Astrocyte of the cerebellum (primary cell): ENCODE measurements at regions not wholly inside any gene's neighbourhood (a gene's known extent, or its start where the extent isn't known, plus 50 kb on each side); places are given as distances from the start of the nearest gene placed in this dataset.

ENCODE experiments used
- DNase-seq: peaks from one replicate; pipeline ENCODE4 v3.0.0-alpha.2; 2011; ENCODE audit warnings: low read depth
- H3K4me3 ChIP-seq: 2 replicates; pipeline ENCODE4 v1.5.1; 2011; ENCODE audit warnings: mild to moderate bottlenecking, low read depth, low read length, moderate library complexity
- in situ Hi-C: cut with HindIII; loops from 2 replicates; pipeline ENCODE4 v1.10.0; 2017; ENCODE audit warnings: low sequenced_read_pairs
- TF ChIP-seq, protein P1 (sequence below): IDR thresholded peaks from 2 replicates; pipeline ENCODE4 v1.5.1; 2012; ENCODE audit warnings: low read length, low read depth, moderate library complexity, mild to moderate bottlenecking; ENCODE audit errors: missing control alignments

DNA sequence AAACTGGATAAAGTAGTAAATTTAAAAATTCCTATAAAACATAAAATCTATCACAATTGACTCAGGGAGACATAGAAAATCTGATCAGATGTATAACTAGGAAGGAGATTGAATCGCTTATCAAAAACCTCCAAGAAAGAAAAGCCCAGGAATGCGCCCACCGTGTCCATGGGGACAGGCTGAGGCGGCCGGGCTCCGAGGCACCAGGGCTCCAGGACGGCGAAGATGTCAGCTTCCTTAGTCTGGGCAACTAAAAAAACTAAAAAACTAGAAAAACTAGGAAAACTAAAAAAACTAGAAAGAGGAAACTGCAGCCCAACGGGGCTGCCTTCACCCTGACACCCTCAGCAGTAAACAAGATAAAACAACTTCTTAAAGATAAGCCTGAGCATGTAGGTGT is 229.0 kb upstream of the RAB4A start:
- in situ Hi-C loops = loop anchor here (5.0 kb wide), 1 partner anchor 165 kb away; no protein-coding TSS in a partner anchor
- H3K4me3 ChIP-seq = no peak overlapping the region
- DNase-seq = no peak
- TF ChIP-seq, protein P1, sequence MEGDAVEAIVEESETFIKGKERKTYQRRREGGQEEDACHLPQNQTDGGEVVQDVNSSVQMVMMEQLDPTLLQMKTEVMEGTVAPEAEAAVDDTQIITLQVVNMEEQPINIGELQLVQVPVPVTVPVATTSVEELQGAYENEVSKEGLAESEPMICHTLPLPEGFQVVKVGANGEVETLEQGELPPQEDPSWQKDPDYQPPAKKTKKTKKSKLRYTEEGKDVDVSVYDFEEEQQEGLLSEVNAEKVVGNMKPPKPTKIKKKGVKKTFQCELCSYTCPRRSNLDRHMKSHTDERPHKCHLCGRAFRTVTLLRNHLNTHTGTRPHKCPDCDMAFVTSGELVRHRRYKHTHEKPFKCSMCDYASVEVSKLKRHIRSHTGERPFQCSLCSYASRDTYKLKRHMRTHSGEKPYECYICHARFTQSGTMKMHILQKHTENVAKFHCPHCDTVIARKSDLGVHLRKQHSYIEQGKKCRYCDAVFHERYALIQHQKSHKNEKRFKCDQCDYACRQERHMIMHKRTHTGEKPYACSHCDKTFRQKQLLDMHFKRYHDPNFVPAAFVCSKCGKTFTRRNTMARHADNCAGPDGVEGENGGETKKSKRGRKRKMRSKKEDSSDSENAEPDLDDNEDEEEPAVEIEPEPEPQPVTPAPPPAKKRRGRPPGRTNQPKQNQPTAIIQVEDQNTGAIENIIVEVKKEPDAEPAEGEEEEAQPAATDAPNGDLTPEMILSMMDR = no peak

DNA sequence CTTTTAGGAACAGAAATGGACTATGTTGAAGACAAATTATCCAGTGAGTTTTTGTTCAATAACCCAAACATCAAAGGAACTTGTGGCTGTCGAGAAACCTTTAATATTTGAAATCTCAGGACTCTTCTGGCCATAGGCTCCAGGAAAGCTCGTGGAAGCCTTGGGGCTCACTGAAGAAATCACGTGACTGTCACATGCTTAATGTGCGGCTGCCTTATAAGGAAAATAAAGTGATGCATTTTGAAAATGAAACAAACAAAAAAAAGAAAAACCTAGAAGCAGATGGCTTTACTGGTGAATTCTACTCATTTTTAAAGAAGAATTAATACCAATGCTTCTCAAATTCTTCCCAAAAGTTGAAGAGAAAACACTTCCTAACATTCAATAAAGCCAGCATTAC is 228.4 kb upstream of the RAB4A start:
- no peak for DNase-seq
- TF ChIP-seq, protein P1 = no peak
- in situ Hi-C loops = loop anchor here (5.0 kb wide), 1 partner anchor 165 kb away; no protein-coding TSS in a partner anchor
- no peak overlapping the region for H3K4me3 ChIP-seq

DNA sequence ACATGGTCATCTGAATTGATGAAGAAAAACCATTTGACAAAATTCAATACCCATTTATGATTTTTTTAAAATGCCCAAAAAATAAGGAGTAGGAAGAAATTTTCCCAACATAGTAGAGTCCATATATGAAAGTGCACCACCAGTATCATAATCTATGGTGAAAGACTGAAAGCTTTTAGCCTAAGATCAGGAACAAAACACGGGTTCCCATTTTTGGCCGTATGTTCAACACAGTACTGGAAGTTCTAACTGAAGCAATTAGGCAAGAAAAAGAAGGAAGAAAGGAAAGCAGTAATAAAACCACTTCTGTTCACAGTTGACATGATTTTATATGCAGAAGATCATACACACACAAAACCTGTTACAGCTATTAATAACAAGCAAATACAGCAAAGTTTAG is 227.8 kb upstream of the RAB4A start:
- no peak overlapping the region for H3K4me3 ChIP-seq
- TF ChIP-seq, protein P1 = no peak
- no peak for DNase-seq
- in situ Hi-C loops = loop anchor here (5.0 kb wide), 1 partner anchor 166 kb away; no protein-coding TSS in a partner anchor

DNA sequence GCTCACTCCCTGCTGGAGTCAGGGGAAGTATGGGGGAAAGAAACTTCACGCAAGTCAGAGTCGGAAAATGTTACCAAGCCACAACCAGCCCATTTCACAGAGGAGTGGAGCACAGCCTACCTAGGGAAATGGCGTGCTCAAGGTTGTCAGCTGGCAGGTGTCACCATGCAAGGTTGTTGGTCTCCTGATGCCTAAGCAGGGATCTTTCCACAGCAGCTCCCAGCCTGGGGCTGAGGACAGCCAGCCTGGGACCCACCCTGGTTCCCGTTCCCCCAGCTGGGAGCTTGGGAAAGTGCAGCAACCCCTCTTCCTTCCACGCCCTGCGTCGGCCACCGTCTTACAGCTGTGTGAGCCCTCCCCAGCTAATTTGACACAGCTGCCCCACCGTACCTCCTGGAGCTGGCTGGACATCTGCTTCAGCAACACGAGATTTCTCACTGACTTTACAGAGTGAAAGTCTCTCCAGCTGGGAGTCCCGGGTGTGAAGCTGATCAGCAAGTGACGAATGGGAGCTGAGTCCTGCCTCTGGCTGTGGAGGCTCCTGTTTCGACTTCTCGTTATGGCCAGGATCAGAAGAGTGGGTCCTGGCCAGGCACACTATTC is 224.6 kb upstream of the RAB4A start:
- H3K4me3 ChIP-seq = no peak overlapping the region
- DNase-seq = no peak
- in situ Hi-C loops = no loop called here
- TF ChIP-seq, protein P1 = no peak

DNA sequence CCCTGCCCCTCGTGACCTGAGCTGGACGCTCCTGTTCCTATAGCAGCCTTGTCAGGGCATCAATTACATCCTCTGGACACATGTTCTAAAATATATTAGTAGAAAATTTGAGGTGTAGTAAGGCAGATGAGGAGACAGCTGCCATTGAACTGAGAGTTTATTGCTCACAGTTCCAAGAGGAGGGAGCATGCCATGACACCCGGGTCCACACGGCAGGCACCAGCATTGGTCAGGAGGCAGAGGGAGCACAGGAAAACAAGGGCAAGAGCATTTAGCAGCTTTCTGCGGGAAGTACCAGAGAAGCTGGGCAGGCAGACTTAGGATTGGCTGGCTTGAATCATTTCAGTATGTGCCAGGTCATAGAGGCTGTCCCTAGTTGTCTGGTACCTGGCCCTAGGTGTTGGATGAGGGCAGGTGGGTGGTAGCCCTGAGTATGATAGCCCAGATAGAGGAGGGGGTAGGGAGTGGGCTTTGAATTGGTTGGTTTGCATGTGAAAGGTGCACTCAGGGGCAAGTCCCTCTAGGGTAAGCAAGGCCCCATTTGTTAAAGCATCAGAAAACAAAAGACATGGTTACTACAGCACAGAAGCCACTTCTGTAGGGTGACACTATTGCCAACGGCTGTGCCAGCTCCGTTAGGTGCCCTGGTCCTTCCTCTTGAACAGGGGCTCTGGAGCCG is 223.6 kb upstream of the RAB4A start:
- in situ Hi-C loops = no loop called here
- H3K4me3 ChIP-seq = no peak overlapping the region
- no peak for DNase-seq
- TF ChIP-seq, protein P1 = no peak

DNA sequence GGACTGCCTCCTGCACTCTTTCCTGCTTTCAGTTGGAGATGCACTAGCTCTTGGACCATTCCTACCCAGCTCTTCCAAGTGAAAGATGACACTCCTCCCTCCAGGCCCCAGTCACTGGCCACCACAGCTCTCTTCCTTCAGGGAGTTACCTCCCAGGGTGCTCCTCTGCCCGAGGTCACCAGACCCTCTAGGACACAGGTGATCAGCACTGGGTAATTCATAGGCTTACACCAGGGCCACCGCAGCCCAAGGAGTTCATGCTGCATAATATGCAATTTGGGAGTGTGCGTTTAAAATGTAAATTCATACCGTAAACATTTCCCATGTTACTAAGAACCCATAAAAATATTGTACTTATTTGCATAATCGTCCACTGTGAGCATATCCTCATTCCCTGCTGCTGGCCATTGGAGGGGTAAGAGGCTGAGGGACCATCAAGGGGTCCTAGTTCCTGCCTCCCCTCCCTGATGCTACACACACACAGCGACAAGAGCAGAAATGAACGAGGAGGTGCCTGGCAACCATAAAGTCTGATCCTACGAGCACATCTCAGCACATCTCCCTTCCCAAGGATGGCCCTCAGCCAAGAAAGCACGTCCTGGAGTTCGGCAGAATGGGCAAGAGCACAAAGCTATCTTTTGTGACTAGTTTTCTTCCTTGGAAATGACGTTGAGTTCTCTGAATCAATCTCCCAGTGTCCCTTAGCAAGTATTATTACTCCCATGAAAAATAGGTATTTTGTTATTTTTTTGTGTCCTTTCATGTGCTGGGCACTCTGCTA is 222.9 kb upstream of the RAB4A start:
- TF ChIP-seq, protein P1 = no peak
- DNase-seq = no peak
- H3K4me3 ChIP-seq = no peak overlapping the region
- in situ Hi-C loops = no loop called here
